Stomach (tissue), 8 donors: ENCODE measurements at regions not wholly inside any gene's neighbourhood (a gene's known extent, or its start where the extent isn't known, plus 50 kb on each side); places are given as distances from the start of the nearest gene placed in this dataset.

Source experiments
- DNase-seq, 2 donors: peaks; one replicate each; pipeline versions ENCODE4 v3.0.0 to v3.0.0-alpha.2; 2013 to 2019
- H3K27ac ChIP-seq, 5 donors: fragments of 200-600 bp in 4 of 5; sonication (generic) in 4 of 5; one replicate each; pipeline ENCODE4 v1.5.1; 2013 to 2019; ENCODE audit warnings: mild to moderate bottlenecking in 1 of 5, moderate library complexity in 1 of 5
- H3K27me3 ChIP-seq, 3 donors: fragments of 200-600 bp; sonication (generic); one replicate each; pipeline ENCODE4 v1.5.1; 2017 to 2019; ENCODE audit warnings: mixed run types in 1 of 3
- H3K36me3 ChIP-seq, 4 donors: fragments of 200-600 bp; sonication (generic); 1 replicate in 3 of 4; 2 replicates in 1 of 4; pipeline ENCODE4 v1.5.1; 2016 to 2019
- H3K4me1 ChIP-seq, 4 donors: fragments of 200-600 bp; sonication (generic); one replicate each; pipeline ENCODE4 v1.5.1; 2016 to 2019
- H3K4me3 ChIP-seq, 4 donors: fragments of 200-600 bp; sonication (generic) in 3 of 4; one replicate each; pipeline ENCODE4 v1.5.1; 2016 to 2019; ENCODE audit warnings: mild to moderate bottlenecking in 1 of 4
- H3K9me3 ChIP-seq, 4 donors: fragments of 200-600 bp; sonication (generic); one replicate each; pipeline ENCODE4 v1.5.1; 2016 to 2019
- EP300 ChIP-seq: sonication (generic); formaldehyde crosslinking; IDR thresholded peaks from one replicate; pipeline ENCODE4 v1.6.1; 2017; ENCODE audit warnings: antibody characterized with exemption
- POLR2A ChIP-seq, 4 donors: fragments of 450-650 bp; IDR thresholded peaks; one replicate each; pipeline ENCODE4 v1.6.1; 2016; ENCODE audit warnings: antibody characterized with exemption in 4 of 4, control low read depth in 2 of 4, mild to moderate bottlenecking in 1 of 4, moderate library complexity in 1 of 4
- POLR2AphosphoS5 ChIP-seq, 3 donors: sonication (generic); formaldehyde crosslinking; IDR thresholded peaks; one replicate each; pipeline ENCODE4 v1.6.1; 2016; ENCODE audit warnings: antibody characterized with exemption in 3 of 3
- WGBS, 5 donors: extraction: QIAGEN DNeasy Blood & Tissue Kit in 3 of 5; methylation state at CpG; one replicate each; pipeline versions ENCODE4 v1.1.5 to v1.1.7; 2013 to 2018; 5-methylcytosine and 5-hydroxymethylcytosine counted together
- intact Hi-C: fragments of 100-400 bp; cut with DNase I; formaldehyde crosslinking; loops from one replicate; pipeline ENCODE4 v1.15.1; 2023; ENCODE audit warnings: low total_unique reads
- TF ChIP-seq, protein P1 (sequence below), 7 experiments: fragments of 450-650 bp in 4 of 7; fragments of 200-600 bp in 3 of 7; sonication (generic) in 3 of 7; IDR thresholded peaks; one replicate each; pipeline ENCODE4 v1.5.1; 2016 to 2019; ENCODE audit warnings: antibody characterized with exemption in 7 of 7, control low read depth in 2 of 7, mild to moderate bottlenecking in 1 of 7
- donor health status: healthy with polysubstance abuse.
- donor health status: Bipolar disorder and iron deficiency.
- donor health status: healthy.

- Histone ChIP-seq H3K4me1 (no peaks in the 10 kb centered on the region), H3K36me3 (no peaks in the 10 kb centered on the region), H3K27ac (no peak overlapping the region), H3K9me3 (no peaks in the 10 kb centered on the region), H3K4me3 (no peak overlapping the region), H3K27me3 (no peaks in the 10 kb centered on the region)
- peak in 1 of 2 donors; percentile 24 for DNase-seq
- intact Hi-C loops, result no loop called here
- TF ChIP-seq POLR2A (IDR thresholded peaks at IDR 0.05), result no peak
- no peak for TF ChIP-seq POLR2AphosphoS5 (IDR thresholded peaks at IDR 0.05)
- TF ChIP-seq EP300, result no peak
Measured at GRCh38 chr10:107611115-107611514, 446.6 kb upstream of the SORCS1 start.

DNA sequence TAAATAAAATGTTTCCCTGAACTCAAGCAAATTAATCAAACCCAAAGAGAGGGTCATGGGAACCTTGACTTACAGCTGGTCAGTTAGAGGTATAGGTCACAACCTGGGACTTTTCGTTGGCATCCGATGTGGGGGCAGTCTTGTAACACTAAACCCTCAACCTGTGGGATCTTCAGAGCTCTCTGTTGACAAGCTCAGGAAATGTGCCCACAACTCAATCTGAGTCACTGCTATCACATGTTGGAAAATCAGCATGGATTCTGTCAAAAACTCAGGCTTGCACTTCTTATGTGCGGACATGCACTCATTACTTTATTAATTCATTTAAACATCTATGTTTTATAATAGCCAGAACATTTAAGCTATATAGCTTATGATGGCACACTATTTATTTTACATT, 424.6 kb upstream of the SORCS1 start:
- Histone ChIP-seq H3K27ac (no peak overlapping the region), H3K4me3 (no peak overlapping the region), H3K36me3 (no peaks in the 10 kb centered on the region), H3K27me3 (no peaks in the 10 kb centered on the region), H3K4me1 (no peaks in the 10 kb centered on the region), H3K9me3 (peaks cover 0 to 27% (median 19%) of the 10 kb centered on the region in 4 donors)
- intact Hi-C loops, result no loop called here
- WGBS, 5 donors, result 86 to 96% (median 95%) methylated on average over 3 of the region's 3 CpGs
- no peak for TF ChIP-seq POLR2A (IDR thresholded peaks at IDR 0.05)
- TF ChIP-seq POLR2AphosphoS5 (IDR thresholded peaks at IDR 0.05), result no peak
- no peak for TF ChIP-seq EP300
- TF ChIP-seq, protein P1, sequence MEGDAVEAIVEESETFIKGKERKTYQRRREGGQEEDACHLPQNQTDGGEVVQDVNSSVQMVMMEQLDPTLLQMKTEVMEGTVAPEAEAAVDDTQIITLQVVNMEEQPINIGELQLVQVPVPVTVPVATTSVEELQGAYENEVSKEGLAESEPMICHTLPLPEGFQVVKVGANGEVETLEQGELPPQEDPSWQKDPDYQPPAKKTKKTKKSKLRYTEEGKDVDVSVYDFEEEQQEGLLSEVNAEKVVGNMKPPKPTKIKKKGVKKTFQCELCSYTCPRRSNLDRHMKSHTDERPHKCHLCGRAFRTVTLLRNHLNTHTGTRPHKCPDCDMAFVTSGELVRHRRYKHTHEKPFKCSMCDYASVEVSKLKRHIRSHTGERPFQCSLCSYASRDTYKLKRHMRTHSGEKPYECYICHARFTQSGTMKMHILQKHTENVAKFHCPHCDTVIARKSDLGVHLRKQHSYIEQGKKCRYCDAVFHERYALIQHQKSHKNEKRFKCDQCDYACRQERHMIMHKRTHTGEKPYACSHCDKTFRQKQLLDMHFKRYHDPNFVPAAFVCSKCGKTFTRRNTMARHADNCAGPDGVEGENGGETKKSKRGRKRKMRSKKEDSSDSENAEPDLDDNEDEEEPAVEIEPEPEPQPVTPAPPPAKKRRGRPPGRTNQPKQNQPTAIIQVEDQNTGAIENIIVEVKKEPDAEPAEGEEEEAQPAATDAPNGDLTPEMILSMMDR (IDR thresholded peaks at IDR 0.05), result no peak
- no peak for DNase-seq

GRCh38 chr10:107585630-107586029, 421.1 kb upstream of the SORCS1 start:
- Histone ChIP-seq H3K9me3 (peaks cover 0 to 35% (median 19%) of the 10 kb centered on the region in 4 donors), H3K4me1 (no peaks in the 10 kb centered on the region), H3K27me3 (no peaks in the 10 kb centered on the region), H3K4me3 (no peak overlapping the region), H3K36me3 (no peaks in the 10 kb centered on the region), H3K27ac (no peak overlapping the region)
- DNase-seq, result no peak
- TF ChIP-seq EP300 (no peak), POLR2AphosphoS5 (IDR thresholded peaks at IDR 0.05) (no peak), POLR2A (IDR thresholded peaks at IDR 0.05) (no peak)
- TF ChIP-seq, protein P1 (IDR thresholded peaks at IDR 0.05), result no peak
- 85 to 94% (median 91%) methylated on average over 3 of the region's 3 CpGs for WGBS, 5 donors
- intact Hi-C loops, result no loop called here

GRCh38 chr10:107583974-107584373, 419.5 kb upstream of the SORCS1 start:
- Histone ChIP-seq H3K27ac (no peak overlapping the region), H3K36me3 (no peaks in the 10 kb centered on the region), H3K9me3 (peaks cover 0 to 35% (median 19%) of the 10 kb centered on the region in 4 donors), H3K4me3 (no peak overlapping the region), H3K4me1 (no peaks in the 10 kb centered on the region), H3K27me3 (no peaks in the 10 kb centered on the region)
- no peak for DNase-seq
- no peak for TF ChIP-seq POLR2A (IDR thresholded peaks at IDR 0.05)
- TF ChIP-seq, protein P1 (IDR thresholded peaks at IDR 0.05), result no peak
- TF ChIP-seq EP300, result no peak
- TF ChIP-seq POLR2AphosphoS5 (IDR thresholded peaks at IDR 0.05), result no peak
- intact Hi-C loops, result no loop called here

- Histone ChIP-seq H3K4me1 (no peaks in the 10 kb centered on the region), H3K27me3 (no peaks in the 10 kb centered on the region), H3K4me3 (no peak overlapping the region), H3K27ac (no peak overlapping the region), H3K36me3 (no peaks in the 10 kb centered on the region), H3K9me3 (peaks cover 0 to 13% (median under 1%) of the 10 kb centered on the region in 4 donors)
- 64 to 92% (median 82%) methylated on average over 2 of the region's 2 CpGs for WGBS, 5 donors
- DNase-seq, result no peak
- intact Hi-C loops, result no loop called here
- TF ChIP-seq POLR2A (IDR thresholded peaks at IDR 0.05) (no peak), POLR2AphosphoS5 (IDR thresholded peaks at IDR 0.05) (no peak), EP300 (no peak)
- TF ChIP-seq, protein P1 (IDR thresholded peaks at IDR 0.05), result no peak
Measured at GRCh38 chr10:107579970-107580369, 415.5 kb upstream of the SORCS1 start.
